Activated naive CD8-positive, alpha-beta T cell treated with anti-CD3 and anti-CD28 coated beads, Interleukin-2, amount 10 ng/mL, durations not matched to agents 7 days and 5 days (primary cell): ENCODE measurements at regions not wholly inside any gene's neighbourhood (a gene's known extent, or its start where the extent isn't known, plus 50 kb on each side); places are given as distances from the start of the nearest gene placed in this dataset.
A peak's percentile ranks its signal among the peaks of the same experiment; 100 is the strongest.

ENCODE experiments used
- ATAC-seq: fragments of 150-1000 bp; cut with Tn5 transposase; one replicate; pipeline ENCODE4 v1.10.0; 2021; ENCODE audit warnings: low read depth, moderate library complexity
- POLR2A ChIA-PET: fragments of 350-600 bp; sonication (Branson Sonifier 250); formaldehyde crosslinking; loops from one replicate; lab custom pipeline; 2021; ENCODE audit warnings: antibody characterized with exemption; lab: Charles Lee
- DNase-seq: peaks from one replicate; pipeline ENCODE4 v3.0.0; 2021
- H3K27ac Mint-ChIP-seq: one replicate; pipeline ENCODE4 v1.8.0; 2022; ENCODE audit warnings: mild to moderate bottlenecking, mixed read lengths
- H3K27me3 Mint-ChIP-seq: one replicate; pipeline ENCODE4 v1.8.0; 2022; ENCODE audit warnings: mild to moderate bottlenecking, moderate library complexity, mixed read lengths
- H3K36me3 Mint-ChIP-seq: one replicate; pipeline ENCODE4 v1.8.0; 2021; ENCODE audit warnings: mild to moderate bottlenecking, mixed read lengths
- H3K4me1 Mint-ChIP-seq: one replicate; pipeline ENCODE4 v1.8.0; 2021; ENCODE audit warnings: mixed read lengths
- H3K4me3 Mint-ChIP-seq: one replicate; pipeline ENCODE4 v1.8.0; 2022; ENCODE audit warnings: mild to moderate bottlenecking, moderate library complexity, mixed read lengths
- H3K9me3 Mint-ChIP-seq: one replicate; pipeline ENCODE4 v1.8.0; 2021; ENCODE audit warnings: mixed read lengths

- POLR2A ChIA-PET, result no interaction called here
- H3K4me3 Mint-ChIP-seq, result no peak overlapping the region
- peaks cover 14% of the 10 kb centered on the region for H3K27me3 Mint-ChIP-seq
- no peak overlapping the region for H3K27ac Mint-ChIP-seq
- DNase-seq (no peak), ATAC-seq (no peak)
- H3K36me3 Mint-ChIP-seq, result no peaks in the 10 kb centered on the region
- H3K4me1 Mint-ChIP-seq, result peaks cover 4% of the 10 kb centered on the region
- peaks cover 6% of the 10 kb centered on the region for H3K9me3 Mint-ChIP-seq
These were observed 183.0 kb upstream of the RAB4A start for GRCh38 chr1:229087906-229088305.

DNA sequence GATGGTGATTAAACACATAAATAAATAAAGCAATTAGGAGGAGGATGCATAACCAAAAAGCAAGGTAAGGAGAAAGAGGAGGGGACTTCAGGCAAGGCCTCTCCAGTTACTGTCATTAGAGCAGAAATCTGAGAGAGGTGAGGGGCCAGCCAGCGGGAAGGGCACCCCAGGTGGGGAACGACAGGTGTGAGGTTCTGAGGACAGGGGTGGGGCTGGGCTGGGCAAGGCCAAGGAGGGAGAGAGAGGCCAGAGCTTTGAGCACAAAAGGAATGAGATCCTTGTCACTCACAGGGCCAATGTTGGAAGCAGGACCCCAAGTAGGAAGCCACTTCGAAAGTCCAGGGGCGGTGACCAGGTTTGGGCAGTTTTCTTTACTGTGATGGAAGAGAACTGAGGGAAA lies 182.2 kb upstream of the RAB4A start:
- Mint-ChIP-seq H3K4me1 (peaks cover 7% of the 10 kb centered on the region), H3K36me3 (no peaks in the 10 kb centered on the region), H3K27ac (no peak overlapping the region), H3K9me3 (peaks cover 2% of the 10 kb centered on the region), H3K27me3 (peaks cover 13% of the 10 kb centered on the region), H3K4me3 (no peak overlapping the region)
- POLR2A ChIA-PET, result no interaction called here
- ATAC-seq (no peak), DNase-seq (no peak)

DNA sequence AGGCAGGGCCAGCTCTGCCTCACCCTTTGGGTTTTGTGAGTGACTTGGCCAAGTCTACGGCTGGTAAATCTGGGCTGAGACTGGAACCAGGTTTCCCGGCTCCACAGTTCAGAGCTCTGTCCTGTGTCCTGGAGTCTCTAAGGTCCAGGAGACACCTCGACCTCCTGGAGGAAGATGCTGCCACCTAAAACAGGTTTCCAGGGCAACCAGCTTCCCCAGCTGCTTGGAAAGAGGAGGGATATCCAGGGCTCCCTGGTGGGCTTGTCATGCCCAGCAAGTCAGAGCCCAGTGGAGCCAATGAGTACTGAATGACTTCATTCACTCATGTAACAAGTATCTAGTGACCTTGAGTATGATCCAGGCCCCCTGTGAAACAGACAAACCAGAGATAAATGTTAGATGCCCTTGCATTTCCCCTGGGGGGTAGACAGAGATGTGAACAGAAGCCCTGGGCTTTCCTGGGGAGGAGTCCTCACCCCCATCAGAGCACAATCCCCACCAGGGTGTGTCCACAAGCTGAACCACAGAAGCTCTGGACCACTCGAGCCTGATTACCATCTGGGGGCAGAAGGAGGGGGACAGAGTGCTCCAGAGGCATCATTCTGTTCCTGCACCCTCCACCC lies 181.2 kb upstream of the RAB4A start:
- POLR2A ChIA-PET, result no interaction called here
- H3K9me3 Mint-ChIP-seq, result no peaks in the 10 kb centered on the region
- H3K36me3 Mint-ChIP-seq, result no peaks in the 10 kb centered on the region
- peaks cover 8% of the 10 kb centered on the region for H3K27me3 Mint-ChIP-seq
- no peak overlapping the region for H3K27ac Mint-ChIP-seq
- ATAC-seq, result no peak
- peaks cover 7% of the 10 kb centered on the region for H3K4me1 Mint-ChIP-seq
- no peak for DNase-seq
- no peak overlapping the region for H3K4me3 Mint-ChIP-seq

GRCh38 chr1:229091721-229092136 lies 179.2 kb upstream of the RAB4A start:
- H3K27me3 Mint-ChIP-seq, result peaks cover 4% of the 10 kb centered on the region
- H3K36me3 Mint-ChIP-seq, result no peaks in the 10 kb centered on the region
- POLR2A ChIA-PET, result interaction anchor here (1.0 kb wide), 1 partner anchor 57 kb away, joined by 3 read pairs; no protein-coding TSS in a partner anchor
- peaks cover 7% of the 10 kb centered on the region for H3K4me1 Mint-ChIP-seq
- no peak for ATAC-seq
- DNase-seq, result no peak
- H3K27ac Mint-ChIP-seq, result no peak overlapping the region
- peaks cover 3% of the 10 kb centered on the region for H3K9me3 Mint-ChIP-seq
- no peak overlapping the region for H3K4me3 Mint-ChIP-seq

GRCh38 chr1:229092377-229093237 lies 178.3 kb upstream of the RAB4A start:
- ATAC-seq (peak; percentile 22), DNase-seq (no peak)
- H3K27me3 Mint-ChIP-seq, result peaks cover 2% of the 10 kb centered on the region
- H3K27ac Mint-ChIP-seq, result peak overlapping the region; percentile 13
- no peaks in the 10 kb centered on the region for H3K36me3 Mint-ChIP-seq
- POLR2A ChIA-PET, result interaction anchor here (1.0 kb wide), 1 partner anchor 57 kb away, joined by 3 read pairs; no protein-coding TSS in a partner anchor
- peaks cover 3% of the 10 kb centered on the region for H3K9me3 Mint-ChIP-seq
- peaks cover 7% of the 10 kb centered on the region for H3K4me1 Mint-ChIP-seq
- H3K4me3 Mint-ChIP-seq, result no peak overlapping the region

DNA sequence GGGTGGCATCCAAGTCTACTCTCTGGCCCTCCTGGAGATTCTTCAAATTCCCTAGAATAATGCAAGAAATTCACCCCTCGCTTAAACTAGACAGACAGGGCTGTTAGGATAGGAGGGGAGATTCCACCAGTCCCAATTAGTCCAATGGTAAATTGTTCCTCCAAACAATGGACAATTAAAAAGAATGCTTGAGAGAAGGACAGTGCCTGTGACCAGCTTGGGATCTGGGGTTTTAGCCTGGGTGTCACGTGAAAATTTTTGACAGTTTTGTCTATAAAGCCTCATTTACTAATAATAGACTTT lies 177.7 kb upstream of the RAB4A start:
- Mint-ChIP-seq H3K27ac (no peak overlapping the region), H3K36me3 (no peaks in the 10 kb centered on the region), H3K4me1 (peaks cover 8% of the 10 kb centered on the region), H3K4me3 (no peak overlapping the region), H3K9me3 (peaks cover 5% of the 10 kb centered on the region), H3K27me3 (peaks cover 2% of the 10 kb centered on the region)
- no peak for ATAC-seq
- DNase-seq, result no peak
- POLR2A ChIA-PET, result no interaction called here

- no peak overlapping the region for H3K27ac Mint-ChIP-seq
- POLR2A ChIA-PET, result no interaction called here
- H3K4me3 Mint-ChIP-seq, result no peak overlapping the region
- peaks cover 2% of the 10 kb centered on the region for H3K27me3 Mint-ChIP-seq
- peaks cover 8% of the 10 kb centered on the region for H3K4me1 Mint-ChIP-seq
- no peak for ATAC-seq
- DNase-seq, result no peak
- peaks cover 5% of the 10 kb centered on the region for H3K9me3 Mint-ChIP-seq
- H3K36me3 Mint-ChIP-seq, result no peaks in the 10 kb centered on the region
These were observed 177.1 kb upstream of the RAB4A start for GRCh38 chr1:229093609-229094336.

GRCh38 chr1:229094476-229095311 lies 176.2 kb upstream of the RAB4A start:
- peaks cover 8% of the 10 kb centered on the region for H3K4me1 Mint-ChIP-seq
- peaks cover 5% of the 10 kb centered on the region for H3K9me3 Mint-ChIP-seq
- DNase-seq (no peak), ATAC-seq (no peak)
- H3K36me3 Mint-ChIP-seq, result no peaks in the 10 kb centered on the region
- H3K27me3 Mint-ChIP-seq, result peaks cover 2% of the 10 kb centered on the region
- H3K27ac Mint-ChIP-seq, result no peak overlapping the region
- H3K4me3 Mint-ChIP-seq, result no peak overlapping the region
- POLR2A ChIA-PET, result no interaction called here

GRCh38 chr1:229095325-229095724 lies 175.6 kb upstream of the RAB4A start:
- H3K4me1 Mint-ChIP-seq, result peaks cover 8% of the 10 kb centered on the region
- peaks cover 5% of the 10 kb centered on the region for H3K9me3 Mint-ChIP-seq
- H3K36me3 Mint-ChIP-seq, result no peaks in the 10 kb centered on the region
- no peak overlapping the region for H3K4me3 Mint-ChIP-seq
- DNase-seq (no peak), ATAC-seq (no peak)
- POLR2A ChIA-PET, result no interaction called here
- H3K27ac Mint-ChIP-seq, result no peak overlapping the region
- H3K27me3 Mint-ChIP-seq, result peaks cover 2% of the 10 kb centered on the region

- Mint-ChIP-seq H3K4me3 (no peak overlapping the region), H3K27ac (no peak overlapping the region), H3K9me3 (peaks cover 5% of the 10 kb centered on the region), H3K27me3 (peaks cover 7% of the 10 kb centered on the region), H3K36me3 (no peaks in the 10 kb centered on the region), H3K4me1 (peaks cover 8% of the 10 kb centered on the region)
- ATAC-seq, result no peak
- POLR2A ChIA-PET, result no interaction called here
- DNase-seq, result no peak
These were observed 173.6 kb upstream of the RAB4A start for GRCh38 chr1:229097356-229097755.

GRCh38 chr1:229098361-229098760 lies 172.6 kb upstream of the RAB4A start:
- Mint-ChIP-seq H3K36me3 (no peaks in the 10 kb centered on the region), H3K4me3 (no peak overlapping the region), H3K4me1 (peaks cover 2% of the 10 kb centered on the region), H3K9me3 (peaks cover 5% of the 10 kb centered on the region), H3K27me3 (peaks cover 7% of the 10 kb centered on the region), H3K27ac (no peak overlapping the region)
- POLR2A ChIA-PET, result no interaction called here
- no peak for DNase-seq
- no peak for ATAC-seq

DNA sequence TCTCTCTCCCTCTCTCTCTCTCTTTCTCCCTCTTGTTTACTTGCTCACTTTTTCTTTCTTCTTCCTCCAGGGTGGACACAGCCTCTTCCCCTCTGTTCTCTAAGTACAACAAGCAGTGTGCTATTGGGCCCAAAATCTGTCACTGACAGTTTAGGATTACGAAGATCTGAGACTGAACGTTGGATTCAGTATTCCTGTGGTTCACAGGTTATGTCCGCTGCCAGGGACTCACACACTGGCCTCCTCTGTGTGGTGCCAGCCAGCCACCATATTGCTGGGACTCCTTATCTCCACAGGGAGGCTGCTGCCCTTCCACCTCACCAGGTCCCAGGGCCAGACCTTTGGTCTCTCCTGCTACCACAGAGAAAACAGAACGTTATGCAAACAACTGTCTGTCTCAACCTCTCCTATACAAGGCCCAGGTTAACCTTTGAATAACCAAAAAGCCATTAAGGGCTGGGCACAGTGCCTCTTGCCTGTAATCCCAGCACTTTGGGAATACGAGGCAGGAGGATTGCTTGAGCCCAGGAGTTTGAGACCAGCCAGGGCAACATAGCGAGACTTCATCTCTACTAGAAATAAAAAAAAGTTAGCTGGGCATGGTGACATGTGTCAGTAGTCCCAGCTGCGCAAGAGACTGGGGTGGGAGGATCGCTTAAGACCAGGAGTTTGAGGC lies 171.9 kb upstream of the RAB4A start:
- Mint-ChIP-seq H3K4me1 (peaks cover 2% of the 10 kb centered on the region), H3K27me3 (peaks cover 7% of the 10 kb centered on the region), H3K27ac (no peak overlapping the region), H3K9me3 (peaks cover 5% of the 10 kb centered on the region), H3K4me3 (no peak overlapping the region), H3K36me3 (no peaks in the 10 kb centered on the region)
- DNase-seq (no peak), ATAC-seq (no peak)
- POLR2A ChIA-PET, result no interaction called here
